Endothelial cell of umbilical vein (primary cell): ENCODE measurements at regions not wholly inside any gene's neighbourhood (a gene's known extent, or its start where the extent isn't known, plus 50 kb on each side); places are given as distances from the start of the nearest gene placed in this dataset.

ENCODE experiments used
- BruUV-seq: library from RNA; stranded (reverse); fragments of 400-500 nt; replicated peaks from 2 replicates; lab custom pipeline; 2021; lab: Mats Ljungman, UMichigan
- CTCF ChIA-PET: fragments of 300-600, 350-600 bp; sonication (Branson Sonifier 250); formaldehyde crosslinking; loops from one replicate; lab custom pipeline; 2021; ENCODE audit warnings: antibody characterized with exemption, inconsistent platforms; lab: Charles Lee
- POLR2A ChIA-PET: fragments of 300-600, 350-600 bp; sonication (Branson Sonifier 250); formaldehyde crosslinking; loops from one replicate; lab custom pipeline; 2021; ENCODE audit warnings: antibody characterized with exemption, inconsistent platforms; lab: Charles Lee
- DNase-seq: peaks from one replicate; pipeline ENCODE4 v3.0.0-alpha.2; 2011; ENCODE audit warnings: low read depth, low spot score
- FAIRE-seq: peaks from 2 replicates; lab custom pipeline; 2011; peaks lifted over from hg19 to GRCh38; lab: Jason Lieb, UNC
- H2AFZ ChIP-seq: 2 replicates; pipeline ENCODE4 v1.6.0; 2012; ENCODE audit warnings: low read depth, low read length, control low read depth, inconsistent platforms
- H3K27ac ChIP-seq: 2 replicates; pipeline ENCODE4 v1.5.1; 2011; ENCODE audit warnings: low read depth, mild to moderate bottlenecking, control low read depth, low read length, moderate library complexity; ENCODE audit not compliant: insufficient read depth
- H3K27me3 ChIP-seq, 2 experiments: 2 replicates each; pipeline versions ENCODE4 v1.6.0 to v1.6.1; 2011; ENCODE audit warnings: low read length in 2 of 2, mixed read lengths in 1 of 2; ENCODE audit not compliant: control insufficient read depth in 2 of 2, insufficient read depth in 2 of 2
- H3K36me3 ChIP-seq, 2 experiments: 2 replicates in 1 of 2; 3 replicates in 1 of 2; pipeline ENCODE4 v1.5.1; 2011; ENCODE audit warnings: low read length in 2 of 2, mild to moderate bottlenecking in 1 of 2, moderate library complexity in 1 of 2; ENCODE audit not compliant: control insufficient read depth in 2 of 2, insufficient read depth in 2 of 2; ENCODE audit errors: extremely low read depth in 1 of 2
- H3K4me1 ChIP-seq: 3 replicates; pipeline ENCODE4 v1.5.1; 2011; ENCODE audit warnings: mild to moderate bottlenecking, low read length; ENCODE audit not compliant: control insufficient read depth, insufficient read depth; ENCODE audit errors: extremely low read depth
- H3K4me2 ChIP-seq: 2 replicates; pipeline ENCODE4 v1.6.1; 2011; ENCODE audit warnings: low read length, control low read depth, mixed read lengths; ENCODE audit not compliant: insufficient read depth
- H3K4me3 ChIP-seq, 3 experiments: fragments of 200-600 bp in 1 of 3; sonication (generic), shearing (Covaris generic) in 1 of 3; replicated peaks in 1 of 3; 2 replicates each; pipeline ENCODE4 v1.5.1; 2011 to 2016; ENCODE audit warnings: control low read depth in 3 of 3, low read length in 3 of 3, mild to moderate bottlenecking in 2 of 3, inconsistent platforms in 1 of 3, low read depth in 1 of 3, moderate library complexity in 1 of 3; ENCODE audit not compliant: insufficient read depth in 1 of 3
- H3K79me2 ChIP-seq: 2 replicates; pipeline ENCODE4 v1.6.0; 2012; ENCODE audit warnings: low read length, inconsistent platforms; ENCODE audit not compliant: control insufficient read depth, insufficient read depth
- H3K9ac ChIP-seq: replicated peaks from 2 replicates; pipeline ENCODE3; 2011; ENCODE audit warnings: low read length, control low read depth; ENCODE audit not compliant: insufficient read depth; ENCODE audit errors: extremely low read depth
- H3K9me1 ChIP-seq: replicated peaks from 3 replicates; pipeline ENCODE4 v1.6.0; 2011; ENCODE audit warnings: mild to moderate bottlenecking, low read length; ENCODE audit not compliant: control insufficient read depth, insufficient read depth; ENCODE audit errors: extremely low read depth
- H3K9me3 ChIP-seq: replicated peaks from 2 replicates; pipeline ENCODE4 v1.5.1; 2012; ENCODE audit warnings: low read length, inconsistent platforms; ENCODE audit not compliant: control insufficient read depth, insufficient read depth
- H4K20me1 ChIP-seq: replicated peaks from 2 replicates; pipeline ENCODE3; 2011; ENCODE audit warnings: mild to moderate bottlenecking, low read length; ENCODE audit not compliant: control insufficient read depth, insufficient read depth; ENCODE audit errors: extremely low read depth
- EZH2 ChIP-seq: IDR thresholded peaks from 2 replicates; pipeline ENCODE4 v1.6.1; 2012; ENCODE audit warnings: borderline replicate concordance, low read depth, mild to moderate bottlenecking, moderate library complexity, low read length, inconsistent platforms; ENCODE audit not compliant: severe bottlenecking
- FOS ChIP-seq: IDR thresholded peaks from 2 replicates; pipeline ENCODE4 v1.6.1; 2011; ENCODE audit warnings: mild to moderate bottlenecking, low read length, moderate library complexity, borderline replicate concordance; ENCODE audit not compliant: insufficient read depth
- GATA2 ChIP-seq: IDR thresholded peaks from 2 replicates; pipeline ENCODE4 v1.7.0; 2011; ENCODE audit warnings: low read depth, mild to moderate bottlenecking, moderate library complexity, mixed read lengths, low read length; ENCODE audit not compliant: insufficient read length, insufficient read depth
- JUN ChIP-seq: IDR thresholded peaks from 2 replicates; pipeline ENCODE4 v1.6.1; 2011; ENCODE audit warnings: borderline replicate concordance, low read depth; ENCODE audit not compliant: insufficient read length, insufficient read depth
- MYC ChIP-seq: IDR thresholded peaks from one replicate; pipeline ENCODE4 v1.6.1; 2011; ENCODE audit warnings: mild to moderate bottlenecking, low read depth, low read length
- POLR2A ChIP-seq: IDR thresholded peaks from 2 replicates; pipeline ENCODE4 v1.6.1; 2012; ENCODE audit warnings: low read depth, mild to moderate bottlenecking, control low read depth, low read length
- POLR2AphosphoS5 ChIP-seq: IDR thresholded peaks from 2 replicates; pipeline ENCODE4 v1.6.1; 2012; ENCODE audit warnings: low read depth, mild to moderate bottlenecking, control low read depth, low read length, moderate library complexity; ENCODE audit not compliant: insufficient read depth
- dilution Hi-C: fragments of 300-500 bp; cut with MboI; formaldehyde crosslinking; loops from one replicate; pipeline ENCODE4 v1.15.0; 2019; ENCODE audit warnings: low sequenced_read_pairs; ENCODE audit not compliant: extremely low pct_ligation_motif_present
- intact Hi-C: fragments of 100-400 bp; cut with micrococcal nuclease; formaldehyde crosslinking; loops from one replicate; pipeline ENCODE4 v1.10.0; 2022
- TF ChIP-seq, protein P1 (sequence below), 2 donors: IDR thresholded peaks; 1 replicate in 1 of 2; 2 replicates in 1 of 2; pipeline ENCODE4 v1.5.1; 2011; ENCODE audit warnings: low read length in 2 of 2, mild to moderate bottlenecking in 2 of 2, moderate library complexity in 2 of 2, control low read depth in 1 of 2, inconsistent platforms in 1 of 2, low read depth in 1 of 2; ENCODE audit not compliant: insufficient read depth in 1 of 2; ENCODE audit errors: extremely low read depth in 1 of 2
- TF ChIP-seq, protein P2 (sequence below): IDR thresholded peaks from 2 replicates; pipeline ENCODE4 v1.6.1; 2011; ENCODE audit not compliant: insufficient read depth, insufficient read length

DNA sequence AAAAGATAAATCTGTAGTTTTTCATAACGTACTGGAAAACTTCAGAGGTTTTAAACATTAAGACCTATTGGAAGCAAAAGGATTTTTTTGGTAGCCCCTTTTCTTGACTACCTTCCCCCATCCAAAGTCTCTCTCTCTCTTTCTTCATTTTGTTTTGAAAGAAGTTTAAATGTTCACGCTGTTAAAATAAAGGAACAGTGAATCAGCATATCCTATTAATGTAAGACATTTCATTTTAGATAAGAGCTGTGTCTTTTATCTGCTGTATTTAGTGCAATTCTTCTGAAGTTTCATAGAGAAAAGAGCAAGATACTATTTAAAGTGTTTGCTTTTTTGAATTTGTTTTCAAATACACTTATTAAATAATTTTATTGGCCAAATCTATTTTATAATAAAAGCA lies 205.5 kb upstream of the POU3F3 start:
- ChIA-PET POLR2A (no interaction called here), CTCF (no interaction called here)
- TF ChIP-seq, protein P1, sequence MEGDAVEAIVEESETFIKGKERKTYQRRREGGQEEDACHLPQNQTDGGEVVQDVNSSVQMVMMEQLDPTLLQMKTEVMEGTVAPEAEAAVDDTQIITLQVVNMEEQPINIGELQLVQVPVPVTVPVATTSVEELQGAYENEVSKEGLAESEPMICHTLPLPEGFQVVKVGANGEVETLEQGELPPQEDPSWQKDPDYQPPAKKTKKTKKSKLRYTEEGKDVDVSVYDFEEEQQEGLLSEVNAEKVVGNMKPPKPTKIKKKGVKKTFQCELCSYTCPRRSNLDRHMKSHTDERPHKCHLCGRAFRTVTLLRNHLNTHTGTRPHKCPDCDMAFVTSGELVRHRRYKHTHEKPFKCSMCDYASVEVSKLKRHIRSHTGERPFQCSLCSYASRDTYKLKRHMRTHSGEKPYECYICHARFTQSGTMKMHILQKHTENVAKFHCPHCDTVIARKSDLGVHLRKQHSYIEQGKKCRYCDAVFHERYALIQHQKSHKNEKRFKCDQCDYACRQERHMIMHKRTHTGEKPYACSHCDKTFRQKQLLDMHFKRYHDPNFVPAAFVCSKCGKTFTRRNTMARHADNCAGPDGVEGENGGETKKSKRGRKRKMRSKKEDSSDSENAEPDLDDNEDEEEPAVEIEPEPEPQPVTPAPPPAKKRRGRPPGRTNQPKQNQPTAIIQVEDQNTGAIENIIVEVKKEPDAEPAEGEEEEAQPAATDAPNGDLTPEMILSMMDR (IDR thresholded peaks at IDR 0.05; ENCODE audit: extremely low read depth in 1 of 2, insufficient read depth in 1 of 2, low read depth in 1 of 2, low read length in 2 of 2) = no peak
- no peak for TF ChIP-seq POLR2A
- TF ChIP-seq JUN = no peak
- no peak for TF ChIP-seq FOS
- no peak for TF ChIP-seq MYC
- no peak for TF ChIP-seq GATA2
- no peak for TF ChIP-seq POLR2AphosphoS5
- TF ChIP-seq, protein P2, sequence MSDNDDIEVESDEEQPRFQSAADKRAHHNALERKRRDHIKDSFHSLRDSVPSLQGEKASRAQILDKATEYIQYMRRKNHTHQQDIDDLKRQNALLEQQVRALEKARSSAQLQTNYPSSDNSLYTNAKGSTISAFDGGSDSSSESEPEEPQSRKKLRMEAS = no peak
- TF ChIP-seq EZH2 = no peak
- no peak overlapping the region for H3K9ac ChIP-seq
- no peaks in the 10 kb centered on the region for H4K20me1 ChIP-seq
- FAIRE-seq (no peak), DNase-seq (no peak)
- H3K36me3 ChIP-seq = no peaks in the 10 kb centered on the region
- no peak overlapping the region for H3K4me2 ChIP-seq
- no peaks in the 10 kb centered on the region for H3K27me3 ChIP-seq
- no peak overlapping the region for H3K27ac ChIP-seq
- no peaks in the 10 kb centered on the region for H3K79me2 ChIP-seq
- intact Hi-C loops = no loop called here
- no TSS peak for BruUV-seq
- no peak overlapping the region for H2AFZ ChIP-seq
- no peaks in the 10 kb centered on the region for H3K9me1 ChIP-seq
- no peaks in the 10 kb centered on the region for H3K9me3 ChIP-seq
- H3K4me1 ChIP-seq = no peaks in the 10 kb centered on the region
- dilution Hi-C loops = no loop called here
- H3K4me3 ChIP-seq = no peak overlapping the region
